ENCODE measurements at regions not wholly inside any gene's neighbourhood (a gene's known extent, or its start where the extent isn't known, plus 50 kb on each side); places are given as distances from the start of the nearest gene placed in this dataset.

DNA sequence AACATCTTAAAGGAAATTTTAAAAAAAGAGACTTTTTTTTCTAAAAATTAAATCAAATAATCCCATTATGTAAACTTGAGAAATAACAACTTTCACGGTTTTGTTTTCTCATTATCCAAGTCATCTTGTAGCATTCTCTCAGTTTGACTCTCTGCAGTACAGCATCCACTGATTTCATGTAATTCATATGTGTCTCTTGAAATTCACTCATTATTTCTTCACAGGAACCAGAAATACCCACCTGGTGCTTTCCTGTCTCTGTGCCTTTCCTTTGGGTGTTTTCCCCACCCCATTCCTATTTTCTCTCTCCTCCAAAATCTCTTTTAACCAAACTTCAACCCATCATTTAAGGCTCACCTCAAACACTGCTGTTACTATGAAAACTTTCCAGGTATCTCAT, 116.1 kb upstream of the STK17B start:
- H3K14ac ChIP-seq (ENCODE audit: insufficient read depth, low read length) = no peak overlapping the region

More for the DNA sequence above, 116.1 kb upstream of the STK17B start:
- Histone ChIP-seq H2BK20ac (ENCODE audit: low read depth, low read length, poor library complexity, severe bottlenecking) (no peak overlapping the region), H3K18ac (ENCODE audit: insufficient read length, low read depth, low read length) (no peak overlapping the region), H3K27me3 (ENCODE audit: insufficient read depth, low read length) (no peaks in the 10 kb centered on the region), H2AFZ (ENCODE audit: low read length) (no peak overlapping the region), H3K4ac (ENCODE audit: low read depth, low read length) (no peak overlapping the region), H3K56ac (ENCODE audit: insufficient read length, low read depth, low read length) (no peak overlapping the region), H3K23ac (ENCODE audit: insufficient read length, low read depth, low read length) (no peak overlapping the region), H2BK15ac (ENCODE audit: low read depth, low read length) (no peak overlapping the region), H3K79me2 (ENCODE audit: insufficient read depth, low read length) (no peaks in the 10 kb centered on the region), H3K4me2 (ENCODE audit: insufficient read depth, insufficient read length, low read length) (no peak overlapping the region), H3K79me1 (ENCODE audit: insufficient read depth, low read depth, low read length, poor library complexity, severe bottlenecking) (no peaks in the 10 kb centered on the region), H3K9ac (ENCODE audit: extremely low read depth, insufficient read length, low read length) (no peak overlapping the region), H3K9me3 (ENCODE audit: control insufficient read depth, low read depth, low read length) (no peaks in the 10 kb centered on the region), H2BK120ac (ENCODE audit: low read depth, low read length, poor library complexity, severe bottlenecking) (no peak overlapping the region), H3T11ph (ENCODE audit: low read length) (no peak overlapping the region), H2AK5ac (ENCODE audit: insufficient read length, low read length) (no peak overlapping the region), H3K23me2 (ENCODE audit: insufficient read length, low read depth, low read length, poor library complexity, severe bottlenecking) (no peaks in the 10 kb centered on the region), H4K5ac (ENCODE audit: insufficient read length, low read depth, low read length) (no peak overlapping the region), H4K8ac (replicated peaks; ENCODE audit: insufficient read length, low read depth, low read length) (no peak overlapping the region), H2BK12ac (ENCODE audit: insufficient read length, low read depth, low read length) (no peak overlapping the region), H3K4me1 (ENCODE audit: insufficient read depth, low read length) (no peaks in the 10 kb centered on the region), H4K20me1 (ENCODE audit: control insufficient read depth, insufficient read depth, insufficient read length) (no peaks in the 10 kb centered on the region), H2BK5ac (ENCODE audit: insufficient read length, low read length) (no peak overlapping the region), H3K27ac (ENCODE audit: insufficient read length, low read depth, low read length) (no peak overlapping the region), H4K91ac (ENCODE audit: insufficient read length, low read depth, low read length) (no peak overlapping the region)
- H3K27me3 Mint-ChIP-seq (ENCODE audit: low read depth) = no peaks in the 10 kb centered on the region
- peaks cover 3% of the 10 kb centered on the region in 2 experiments for H3K9me3 Mint-ChIP-seq
- peaks cover 2 to 4% (median 2%) of the 10 kb centered on the region in 3 experiments; a peak in 5 of 7 replicates for H3K36me3 Mint-ChIP-seq (ENCODE audit: insufficient read depth in 1 of 3, low read depth in 3 of 3)
- TF ChIP-seq, protein P1, sequence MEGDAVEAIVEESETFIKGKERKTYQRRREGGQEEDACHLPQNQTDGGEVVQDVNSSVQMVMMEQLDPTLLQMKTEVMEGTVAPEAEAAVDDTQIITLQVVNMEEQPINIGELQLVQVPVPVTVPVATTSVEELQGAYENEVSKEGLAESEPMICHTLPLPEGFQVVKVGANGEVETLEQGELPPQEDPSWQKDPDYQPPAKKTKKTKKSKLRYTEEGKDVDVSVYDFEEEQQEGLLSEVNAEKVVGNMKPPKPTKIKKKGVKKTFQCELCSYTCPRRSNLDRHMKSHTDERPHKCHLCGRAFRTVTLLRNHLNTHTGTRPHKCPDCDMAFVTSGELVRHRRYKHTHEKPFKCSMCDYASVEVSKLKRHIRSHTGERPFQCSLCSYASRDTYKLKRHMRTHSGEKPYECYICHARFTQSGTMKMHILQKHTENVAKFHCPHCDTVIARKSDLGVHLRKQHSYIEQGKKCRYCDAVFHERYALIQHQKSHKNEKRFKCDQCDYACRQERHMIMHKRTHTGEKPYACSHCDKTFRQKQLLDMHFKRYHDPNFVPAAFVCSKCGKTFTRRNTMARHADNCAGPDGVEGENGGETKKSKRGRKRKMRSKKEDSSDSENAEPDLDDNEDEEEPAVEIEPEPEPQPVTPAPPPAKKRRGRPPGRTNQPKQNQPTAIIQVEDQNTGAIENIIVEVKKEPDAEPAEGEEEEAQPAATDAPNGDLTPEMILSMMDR (conservative IDR thresholded peaks at IDR 0.05) = no peak
- no peak overlapping the region for H3K4me3 Mint-ChIP-seq
- no CpG with 5 or more reads among the region's 1 CpG for WGBS (ENCODE audit: extremely low coverage, insufficient read length, low lambda C conversion rate)
- H3K4me1 Mint-ChIP-seq = peaks cover 2% of the 10 kb centered on the region in 2 experiments; a peak in 3 of 4 replicates
- no peak overlapping the region for H3K27ac Mint-ChIP-seq
- no peak for DNase-seq

Data from H9 (cell line).